Type B pancreatic cell (in vitro differentiated cells): ENCODE measurements at regions not wholly inside any gene's neighbourhood (a gene's known extent, or its start where the extent isn't known, plus 50 kb on each side); places are given as distances from the start of the nearest gene placed in this dataset.
A peak's percentile ranks its signal among the peaks of the same experiment; 100 is the strongest.

Experiments
- DNase-seq: peaks from one replicate; pipeline ENCODE4 v3.0.0; 2021; ENCODE audit warnings: mixed read lengths; ENCODE audit not compliant: unreplicated experiment; ENCODE audit errors: extremely low spot score
- H3K27ac Mint-ChIP-seq: 2 replicates; pipeline ENCODE4 v1.8.0; 2021; ENCODE audit warnings: mild to moderate bottlenecking, mixed read lengths
- H3K27me3 Mint-ChIP-seq: 2 replicates; pipeline ENCODE4 v1.8.0; 2021; ENCODE audit warnings: mixed read lengths
- H3K36me3 Mint-ChIP-seq: 2 replicates; pipeline ENCODE4 v1.8.0; 2021; ENCODE audit warnings: mixed read lengths
- H3K4me1 Mint-ChIP-seq: one replicate; pipeline ENCODE4 v1.8.0; 2021; ENCODE audit warnings: mixed read lengths; ENCODE audit not compliant: unreplicated experiment
- H3K4me3 Mint-ChIP-seq: 2 replicates; pipeline ENCODE4 v1.8.0; 2021; ENCODE audit warnings: mild to moderate bottlenecking, mixed read lengths
- H3K9me3 Mint-ChIP-seq: 2 replicates; pipeline ENCODE4 v1.8.0; 2021; ENCODE audit warnings: mixed read lengths
- CTCF ChIP-seq: fragments of 200-600 bp; sonication (generic); conservative IDR thresholded peaks from 2 replicates; pipeline ENCODE4 v1.5.0; 2021; ENCODE audit warnings: antibody characterized with exemption, mild to moderate bottlenecking

- no peak for TF ChIP-seq CTCF
- Mint-ChIP-seq H3K4me1 (peaks cover 27% of the 10 kb centered on the region), H3K4me3 (peak overlapping the region; percentile 49), H3K9me3 (no peaks in the 10 kb centered on the region), H3K27me3 (no peaks in the 10 kb centered on the region), H3K36me3 (no peaks in the 10 kb centered on the region), H3K27ac (peak overlapping the region; percentile 92)
- DNase-seq, result no peak
Observed at GRCh38 chr9:73077625-73078030, 74.0 kb upstream of the ANXA1 start.

- TF ChIP-seq CTCF, result no peak
- H3K27me3 Mint-ChIP-seq, result no peaks in the 10 kb centered on the region
- DNase-seq, result no peak
Observed at GRCh38 chr9:73076970-73077369, 74.7 kb upstream of the ANXA1 start.

GRCh38 chr9:73074176-73074708 lies 77.4 kb upstream of the ANXA1 start:
- Mint-ChIP-seq H3K27ac (peak overlapping the region; percentile 79), H3K4me3 (peak overlapping the region; percentile 18), H3K4me1 (peaks cover 11% of the 10 kb centered on the region), H3K27me3 (no peaks in the 10 kb centered on the region), H3K9me3 (peaks cover 4% of the 10 kb centered on the region), H3K36me3 (no peaks in the 10 kb centered on the region)
- no peak for DNase-seq
- TF ChIP-seq CTCF, result no peak

More at GRCh38 chr9:73076970-73077369, 74.7 kb upstream of the ANXA1 start:
- peaks cover 27% of the 10 kb centered on the region for H3K4me1 Mint-ChIP-seq
- H3K36me3 Mint-ChIP-seq, result no peaks in the 10 kb centered on the region
- H3K9me3 Mint-ChIP-seq, result no peaks in the 10 kb centered on the region
- no peak overlapping the region for H3K4me3 Mint-ChIP-seq
- peak overlapping the region; percentile 92 for H3K27ac Mint-ChIP-seq

- no peaks in the 10 kb centered on the region for H3K36me3 Mint-ChIP-seq
- H3K27ac Mint-ChIP-seq, result peak overlapping the region; percentile 79
- DNase-seq, result no peak
- H3K27me3 Mint-ChIP-seq, result no peaks in the 10 kb centered on the region
- H3K4me3 Mint-ChIP-seq, result peak overlapping the region; percentile 18
- no peak for TF ChIP-seq CTCF
- peaks cover 4% of the 10 kb centered on the region for H3K9me3 Mint-ChIP-seq
- peaks cover 10% of the 10 kb centered on the region for H3K4me1 Mint-ChIP-seq
Observed at GRCh38 chr9:73073337-73074175, 78.1 kb upstream of the ANXA1 start.

GRCh38 chr9:73067074-73067473 lies 84.6 kb upstream of the ANXA1 start:
- TF ChIP-seq CTCF, result no peak
- no peaks in the 10 kb centered on the region for H3K27me3 Mint-ChIP-seq
- no peak overlapping the region for H3K4me3 Mint-ChIP-seq
- no peak for DNase-seq
- no peaks in the 10 kb centered on the region for H3K4me1 Mint-ChIP-seq
- H3K27ac Mint-ChIP-seq, result no peak overlapping the region
- H3K36me3 Mint-ChIP-seq, result no peaks in the 10 kb centered on the region
- H3K9me3 Mint-ChIP-seq, result peaks cover 4% of the 10 kb centered on the region
